AG08395 (cell line): ENCODE measurements at regions not wholly inside any gene's neighbourhood (a gene's known extent, or its start where the extent isn't known, plus 50 kb on each side); places are given as distances from the start of the nearest gene placed in this dataset.

Experiments
- DNase-seq: peaks from one replicate; pipeline ENCODE4 v3.0.0; 2012; ENCODE audit warnings: mixed read lengths, low spot score

GRCh38 chr1:60348884-60349283 is 275.3 kb upstream of the C1orf87 start:
- DNase-seq: no peak

- peak; percentile 42 for DNase-seq
Measured at GRCh38 chr1:60345621-60346020, 272.1 kb upstream of the C1orf87 start.

- DNase-seq: no peak
Measured at GRCh38 chr1:60345049-60345448, 271.5 kb upstream of the C1orf87 start.

- no peak for DNase-seq
Measured at GRCh38 chr1:60343736-60344135, 270.2 kb upstream of the C1orf87 start.

GRCh38 chr1:60342569-60342968 is 269.0 kb upstream of the C1orf87 start:
- no peak for DNase-seq

GRCh38 chr1:60341274-60341673 is 267.7 kb upstream of the C1orf87 start:
- DNase-seq: no peak

- no peak for DNase-seq
Measured at GRCh38 chr1:60331647-60332046, 258.1 kb upstream of the C1orf87 start.

GRCh38 chr1:60329651-60330050 is 256.1 kb upstream of the C1orf87 start:
- no peak for DNase-seq

DNA sequence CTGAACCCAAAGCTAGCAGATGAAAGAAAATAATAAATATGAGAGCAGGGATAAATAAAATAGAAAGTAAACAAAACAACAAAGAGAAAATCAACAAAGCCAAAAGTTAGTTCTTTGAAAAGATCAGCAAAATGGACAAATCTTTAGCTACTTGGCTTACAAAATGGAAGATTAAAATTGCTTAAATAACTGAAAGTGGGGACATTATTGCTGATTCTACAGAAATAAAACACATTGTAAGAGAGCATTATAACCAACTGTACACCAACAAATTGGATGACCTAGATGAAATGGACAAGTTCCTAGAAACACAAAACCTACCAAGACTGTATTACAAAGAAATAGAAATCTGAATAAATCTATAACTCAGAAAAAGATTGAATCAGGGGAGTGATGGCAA is 238.3 kb upstream of the C1orf87 start:
- no peak for DNase-seq

DNA sequence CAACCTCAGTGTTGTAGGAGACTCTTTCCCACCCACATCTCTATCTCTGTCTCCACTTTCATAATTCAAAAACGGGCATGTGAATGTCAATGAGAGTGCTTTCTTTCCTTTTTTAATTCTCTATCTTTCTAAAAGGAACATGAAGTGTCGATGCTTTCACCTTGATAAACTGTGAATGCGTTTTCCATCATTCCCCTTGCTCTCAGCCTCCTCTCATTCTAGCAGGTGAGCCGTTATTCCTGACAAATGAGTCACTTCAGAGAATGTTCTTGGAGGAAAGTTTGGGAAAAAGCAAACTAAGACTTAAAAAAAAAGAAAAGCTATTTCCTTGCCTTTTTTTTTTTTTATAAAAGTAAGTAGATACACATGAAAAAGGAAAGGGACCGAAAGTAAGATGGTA is 226.0 kb upstream of the C1orf87 start:
- no peak for DNase-seq

GRCh38 chr1:60298290-60298689 is 224.7 kb upstream of the C1orf87 start:
- DNase-seq: no peak

DNA sequence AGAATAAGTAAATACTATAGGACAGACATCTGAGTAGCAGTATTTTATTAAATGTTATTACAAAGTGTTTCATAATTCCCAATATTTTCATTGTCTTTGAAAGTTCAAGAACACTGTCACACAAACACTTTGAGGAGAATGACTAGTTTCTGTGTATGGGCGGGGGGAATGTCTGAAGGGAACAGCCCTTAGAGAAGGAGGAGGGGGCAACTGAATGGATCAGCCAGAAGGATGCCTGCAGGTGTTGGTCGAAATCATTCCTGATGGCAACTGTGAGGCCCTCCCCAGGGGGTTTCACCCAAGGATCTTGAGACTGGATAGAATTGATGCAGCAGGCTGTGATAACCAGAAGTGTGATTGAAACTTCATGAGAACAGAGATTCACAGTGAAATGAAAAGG is 223.2 kb upstream of the C1orf87 start:
- no peak for DNase-seq

DNA sequence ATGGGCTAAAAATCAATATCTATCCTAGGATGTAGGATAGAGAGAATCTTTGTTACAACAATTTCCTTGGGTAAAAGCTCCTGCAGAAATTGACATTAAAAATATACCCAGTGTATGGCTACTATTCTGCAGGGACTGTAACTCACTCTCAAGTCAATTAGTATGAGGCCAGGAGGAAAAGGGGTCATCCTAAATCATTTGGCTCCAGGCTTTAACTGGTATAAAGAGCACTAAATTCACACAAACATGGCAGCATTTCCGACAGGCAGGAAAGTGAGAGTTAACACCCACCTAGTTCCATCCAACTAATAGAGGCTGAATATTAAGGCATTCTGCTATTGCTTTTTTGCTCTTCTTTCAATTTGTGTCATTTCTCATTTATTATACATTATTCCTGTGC is 218.6 kb upstream of the C1orf87 start:
- no peak for DNase-seq

- DNase-seq: no peak
Measured at GRCh38 chr1:60290393-60290792, 216.8 kb upstream of the C1orf87 start.

- no peak for DNase-seq
Measured at GRCh38 chr1:60287536-60287935, 214.0 kb upstream of the C1orf87 start.

DNA sequence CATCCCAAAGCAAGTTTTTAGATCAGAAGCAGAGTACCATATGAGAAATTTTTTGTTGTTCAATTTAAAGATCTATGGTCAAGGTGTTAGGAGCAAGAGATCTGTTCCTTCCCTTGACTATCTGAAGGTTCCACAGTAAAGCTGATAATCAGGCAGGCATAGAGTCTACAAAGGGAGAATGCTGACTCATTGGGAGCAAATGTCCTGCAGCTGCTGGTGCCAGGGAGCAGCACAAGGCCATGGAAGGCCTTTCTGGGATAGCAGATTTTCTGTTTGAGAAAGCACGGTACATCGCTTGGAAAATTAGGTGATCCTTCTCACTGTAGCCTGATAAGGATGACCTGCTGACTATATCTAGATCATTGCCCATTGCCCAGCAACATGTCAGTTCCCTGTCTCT is 210.1 kb upstream of the C1orf87 start:
- DNase-seq: peak; percentile 24

- DNase-seq: peak; percentile 73
Measured at GRCh38 chr1:60281360-60281932, 207.9 kb upstream of the C1orf87 start.

DNA sequence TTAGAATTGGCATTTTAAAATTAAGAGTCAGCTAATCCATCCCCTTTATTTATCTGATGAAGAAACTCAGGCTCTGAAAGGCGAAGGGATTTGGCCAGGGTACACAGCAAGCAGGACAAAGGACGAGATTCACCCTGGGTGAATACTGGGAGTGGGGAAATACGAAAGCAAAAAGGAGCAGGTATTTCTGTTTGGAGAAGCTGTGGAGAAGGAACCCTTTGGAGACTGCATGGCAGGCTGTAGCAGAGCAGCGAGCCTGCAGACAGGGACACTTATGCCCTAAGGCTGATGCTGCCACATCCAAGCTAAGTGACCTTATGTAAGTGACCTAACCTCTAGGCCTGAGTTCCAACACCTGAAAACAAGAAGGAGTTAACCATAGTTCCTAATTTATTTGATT is 207.2 kb upstream of the C1orf87 start:
- DNase-seq: no peak

DNA sequence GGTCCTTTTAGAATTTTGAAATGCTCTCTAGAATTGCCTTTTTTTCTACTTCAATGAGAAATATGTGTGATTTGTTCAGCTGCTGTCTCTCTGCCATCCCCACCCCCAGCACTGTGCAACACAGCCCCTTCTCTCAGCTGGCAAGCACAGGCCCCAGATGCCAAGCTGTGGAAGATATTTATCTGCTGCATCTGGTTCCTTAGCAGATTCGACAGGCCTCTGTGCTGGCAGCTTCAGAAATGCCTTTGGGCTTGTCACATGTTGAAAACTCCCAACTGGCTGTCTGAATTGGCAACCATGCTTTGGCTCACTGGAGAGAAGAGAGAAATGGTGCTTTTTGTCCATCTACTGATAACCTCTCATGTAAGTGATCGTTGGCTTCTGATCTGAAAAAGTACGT is 206.7 kb upstream of the C1orf87 start:
- DNase-seq: peak; percentile 41

GRCh38 chr1:60279798-60280197 is 206.2 kb upstream of the C1orf87 start:
- peak; percentile 37 for DNase-seq

DNA sequence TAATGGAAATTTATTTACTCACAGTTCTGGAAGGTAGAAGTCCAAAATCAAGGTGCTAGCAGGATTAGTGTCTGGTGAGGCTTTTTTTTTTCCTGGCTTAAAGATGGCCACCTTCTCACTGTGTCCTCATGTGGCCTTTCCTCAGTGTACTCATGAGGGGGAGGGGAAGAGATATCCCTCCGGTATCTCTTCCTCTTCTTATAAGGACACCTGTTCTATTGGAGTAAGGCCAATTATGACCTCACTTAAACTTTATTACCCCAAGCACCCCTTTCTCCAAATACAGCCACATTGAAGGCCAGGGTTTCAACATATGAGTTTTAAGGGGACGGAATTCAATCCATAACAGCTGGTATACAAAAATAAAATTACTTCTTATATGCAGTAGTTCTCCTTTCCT is 203.7 kb upstream of the C1orf87 start:
- no peak for DNase-seq

GRCh38 chr1:60274422-60275290 is 201.1 kb upstream of the C1orf87 start:
- no peak for DNase-seq

- no peak for DNase-seq
Measured at GRCh38 chr1:60273185-60273584, 199.6 kb upstream of the C1orf87 start.

- no peak for DNase-seq
Measured at GRCh38 chr1:60271041-60271440, 197.5 kb upstream of the C1orf87 start.
